ENCODE measurements at regions not wholly inside any gene's neighbourhood (a gene's known extent, or its start where the extent isn't known, plus 50 kb on each side); places are given as distances from the start of the nearest gene placed in this dataset.
"Not testable (repeated sequence)": the region's sequence is repeated elsewhere in the genome, so short reads cannot be mapped to it uniquely, and the experiment has no call there.

DNA sequence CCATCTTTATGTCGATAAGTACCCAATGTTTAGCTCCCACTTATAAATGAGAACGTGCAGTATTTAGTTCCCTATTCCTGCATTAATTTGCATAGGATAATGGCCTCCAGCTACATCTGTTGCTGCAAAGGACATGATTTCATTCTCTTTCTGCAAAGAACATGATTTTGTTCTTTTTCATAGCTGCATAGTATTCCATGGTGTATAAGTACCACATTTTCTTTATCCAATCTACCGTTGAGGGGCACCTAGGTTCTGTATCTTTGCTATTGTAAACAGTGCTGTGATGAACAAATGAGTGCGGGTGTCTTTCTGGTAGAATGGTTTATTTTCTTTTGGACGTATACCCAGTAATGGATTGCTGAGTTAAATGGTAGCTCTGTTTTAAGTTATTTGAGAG lies 63.0 kb downstream of the HLX start:
- no peak for DNase-seq (ENCODE audit: low read depth in 1 of 2, low spot score in 1 of 2)
- Histone ChIP-seq H3K27ac (replicated peaks) (no peak overlapping the region), H3K27me3 (ENCODE audit: insufficient read depth, poor library complexity, severe bottlenecking) (no peaks in the 10 kb centered on the region), H3K4me3 (replicated peaks; ENCODE audit: insufficient read depth, low read length) (no peak overlapping the region)
- TF ChIP-seq, protein P1, sequence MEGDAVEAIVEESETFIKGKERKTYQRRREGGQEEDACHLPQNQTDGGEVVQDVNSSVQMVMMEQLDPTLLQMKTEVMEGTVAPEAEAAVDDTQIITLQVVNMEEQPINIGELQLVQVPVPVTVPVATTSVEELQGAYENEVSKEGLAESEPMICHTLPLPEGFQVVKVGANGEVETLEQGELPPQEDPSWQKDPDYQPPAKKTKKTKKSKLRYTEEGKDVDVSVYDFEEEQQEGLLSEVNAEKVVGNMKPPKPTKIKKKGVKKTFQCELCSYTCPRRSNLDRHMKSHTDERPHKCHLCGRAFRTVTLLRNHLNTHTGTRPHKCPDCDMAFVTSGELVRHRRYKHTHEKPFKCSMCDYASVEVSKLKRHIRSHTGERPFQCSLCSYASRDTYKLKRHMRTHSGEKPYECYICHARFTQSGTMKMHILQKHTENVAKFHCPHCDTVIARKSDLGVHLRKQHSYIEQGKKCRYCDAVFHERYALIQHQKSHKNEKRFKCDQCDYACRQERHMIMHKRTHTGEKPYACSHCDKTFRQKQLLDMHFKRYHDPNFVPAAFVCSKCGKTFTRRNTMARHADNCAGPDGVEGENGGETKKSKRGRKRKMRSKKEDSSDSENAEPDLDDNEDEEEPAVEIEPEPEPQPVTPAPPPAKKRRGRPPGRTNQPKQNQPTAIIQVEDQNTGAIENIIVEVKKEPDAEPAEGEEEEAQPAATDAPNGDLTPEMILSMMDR (IDR thresholded peaks at IDR 0.05; ENCODE audit: insufficient read depth, low read length), result no peak
- TF ChIP-seq SPI1 (IDR thresholded peaks at IDR 0.05; ENCODE audit: borderline replicate concordance, low read depth), result no peak
- no peak for TF ChIP-seq GABPA (IDR thresholded peaks at IDR 0.05; ENCODE audit: low read depth)
- TF ChIP-seq REST (IDR thresholded peaks at IDR 0.05; ENCODE audit: insufficient replicate concordance, low read depth), result no peak
- no peak for TF ChIP-seq POLR2AphosphoS5 (IDR thresholded peaks at IDR 0.05; ENCODE audit: low read depth)

- not testable (repeated sequence) for DNase-seq (ENCODE audit: low read depth in 1 of 2, low spot score in 1 of 2); H3K27ac ChIP-seq (replicated peaks); H3K27me3 ChIP-seq (ENCODE audit: insufficient read depth, poor library complexity, severe bottlenecking); H3K4me3 ChIP-seq (replicated peaks; ENCODE audit: insufficient read depth, low read length)
Observed at GRCh38 chr1:220942914-220943313, 63.7 kb downstream of the HLX start.

GRCh38 chr1:220943319-220943996 lies 64.2 kb downstream of the HLX start:
- H3K27me3 ChIP-seq (ENCODE audit: insufficient read depth, poor library complexity, severe bottlenecking), result no peaks in the 10 kb centered on the region
- no peak for DNase-seq (ENCODE audit: low read depth in 1 of 2, low spot score in 1 of 2)
- no peak overlapping the region for H3K27ac ChIP-seq (replicated peaks)
- no peak overlapping the region for H3K4me3 ChIP-seq (replicated peaks; ENCODE audit: insufficient read depth, low read length)
- TF ChIP-seq, protein P1 (IDR thresholded peaks at IDR 0.05; ENCODE audit: insufficient read depth, low read length), result no peak
- TF ChIP-seq REST (IDR thresholded peaks at IDR 0.05; ENCODE audit: insufficient replicate concordance, low read depth), result no peak
- TF ChIP-seq POLR2AphosphoS5 (IDR thresholded peaks at IDR 0.05; ENCODE audit: low read depth), result no peak
- no peak for TF ChIP-seq GABPA (IDR thresholded peaks at IDR 0.05; ENCODE audit: low read depth)
- TF ChIP-seq SPI1 (IDR thresholded peaks at IDR 0.05; ENCODE audit: borderline replicate concordance, low read depth), result no peak

DNA sequence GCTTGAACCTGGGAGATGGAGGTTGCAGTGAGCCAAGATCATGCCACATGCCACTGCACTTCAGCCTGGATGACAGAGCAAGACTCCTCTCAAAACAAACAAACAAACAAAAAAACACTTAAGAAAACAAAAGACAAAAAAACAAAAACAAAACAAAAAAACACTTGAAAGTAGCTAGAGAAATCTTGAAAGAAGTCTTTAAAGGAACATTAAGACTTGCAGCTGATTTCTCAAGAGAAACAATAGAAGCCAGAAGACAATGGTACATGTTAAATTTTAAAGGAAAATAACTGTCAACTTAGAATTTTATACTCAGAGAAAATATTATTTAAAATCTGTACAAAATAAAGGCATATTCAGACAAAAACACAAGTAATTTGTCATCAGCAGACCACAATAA lies 71.3 kb downstream of the HLX start:
- Histone ChIP-seq H3K27me3 (ENCODE audit: insufficient read depth, poor library complexity, severe bottlenecking) (no peaks in the 10 kb centered on the region), H3K27ac (replicated peaks) (no peak overlapping the region), H3K4me3 (replicated peaks; ENCODE audit: insufficient read depth, low read length) (no peak overlapping the region)
- TF ChIP-seq, protein P1 (IDR thresholded peaks at IDR 0.05; ENCODE audit: insufficient read depth, low read length), result no peak
- TF ChIP-seq POLR2AphosphoS5 (IDR thresholded peaks at IDR 0.05; ENCODE audit: low read depth) (no peak), SPI1 (IDR thresholded peaks at IDR 0.05; ENCODE audit: borderline replicate concordance, low read depth) (no peak), REST (IDR thresholded peaks at IDR 0.05; ENCODE audit: insufficient replicate concordance, low read depth) (no peak), GABPA (IDR thresholded peaks at IDR 0.05; ENCODE audit: low read depth) (no peak)
- DNase-seq (ENCODE audit: low read depth in 1 of 2, low spot score in 1 of 2), result no peak
